ENCODE measurements at regions not wholly inside any gene's neighbourhood (a gene's known extent, or its start where the extent isn't known, plus 50 kb on each side); places are given as distances from the start of the nearest gene placed in this dataset.

- no peak for TF ChIP-seq Cebpa-rat (IDR thresholded peaks at IDR 0.05)
- H3K4me3 ChIP-seq, result no peak overlapping the region
- no peaks in the 10 kb centered on the region for H3K27me3 ChIP-seq
- H3K36me3 ChIP-seq, result no peaks in the 10 kb centered on the region
- H3K4me1 ChIP-seq, result no peaks in the 10 kb centered on the region
- no peaks in the 10 kb centered on the region for H3K9me3 ChIP-seq
- H3K4me2 ChIP-seq, result no peak overlapping the region
- H3K27ac ChIP-seq, result no peak overlapping the region
- H3K9ac ChIP-seq, result no peak overlapping the region
- no peaks in the 10 kb centered on the region for H4K20me1 ChIP-seq
Measured at GRCh38 chr21:27674041-27674615, 707.2 kb upstream of the ADAMTS5 start.

- no peak overlapping the region for H3K9ac ChIP-seq
- no peak overlapping the region for H3K4me2 ChIP-seq
- H4K20me1 ChIP-seq, result no peaks in the 10 kb centered on the region
- TF ChIP-seq Cebpa-rat (IDR thresholded peaks at IDR 0.05), result no peak
- H3K4me3 ChIP-seq, result no peak overlapping the region
- H3K27ac ChIP-seq, result no peak overlapping the region
- H3K4me1 ChIP-seq, result no peaks in the 10 kb centered on the region
- H3K9me3 ChIP-seq, result no peaks in the 10 kb centered on the region
- no peaks in the 10 kb centered on the region for H3K27me3 ChIP-seq
- H3K36me3 ChIP-seq, result no peaks in the 10 kb centered on the region
Measured at GRCh38 chr21:27673581-27673980, 706.7 kb upstream of the ADAMTS5 start.

GRCh38 chr21:27671207-27671606 is 704.3 kb upstream of the ADAMTS5 start:
- no peak overlapping the region for H3K9ac ChIP-seq
- H3K4me3 ChIP-seq, result no peak overlapping the region
- no peak overlapping the region for H3K4me2 ChIP-seq
- no peaks in the 10 kb centered on the region for H3K4me1 ChIP-seq
- no peaks in the 10 kb centered on the region for H3K9me3 ChIP-seq
- H4K20me1 ChIP-seq, result no peaks in the 10 kb centered on the region
- no peak overlapping the region for H3K27ac ChIP-seq
- no peaks in the 10 kb centered on the region for H3K27me3 ChIP-seq
- TF ChIP-seq Cebpa-rat (IDR thresholded peaks at IDR 0.05), result no peak
- H3K36me3 ChIP-seq, result no peaks in the 10 kb centered on the region

- no peak overlapping the region for H3K9ac ChIP-seq
- H3K36me3 ChIP-seq, result no peaks in the 10 kb centered on the region
- no peak for TF ChIP-seq Cebpa-rat (IDR thresholded peaks at IDR 0.05)
- H3K9me3 ChIP-seq, result no peaks in the 10 kb centered on the region
- no peaks in the 10 kb centered on the region for H3K4me1 ChIP-seq
- no peak overlapping the region for H3K27ac ChIP-seq
- no peaks in the 10 kb centered on the region for H4K20me1 ChIP-seq
- no peak overlapping the region for H3K4me2 ChIP-seq
- no peaks in the 10 kb centered on the region for H3K27me3 ChIP-seq
- no peak overlapping the region for H3K4me3 ChIP-seq
Measured at GRCh38 chr21:27653481-27653880, 686.6 kb upstream of the ADAMTS5 start.

GRCh38 chr21:27649762-27650161 is 682.9 kb upstream of the ADAMTS5 start:
- Histone ChIP-seq H3K36me3 (no peaks in the 10 kb centered on the region), H3K9me3 (no peaks in the 10 kb centered on the region), H3K27me3 (no peaks in the 10 kb centered on the region), H3K9ac (no peak overlapping the region), H3K4me2 (no peak overlapping the region), H3K27ac (no peak overlapping the region), H3K4me1 (no peaks in the 10 kb centered on the region), H3K4me3 (no peak overlapping the region), H4K20me1 (no peaks in the 10 kb centered on the region)
- no peak for TF ChIP-seq Cebpa-rat (IDR thresholded peaks at IDR 0.05)

- Histone ChIP-seq H3K36me3 (no peaks in the 10 kb centered on the region), H3K9ac (no peak overlapping the region), H3K27ac (no peak overlapping the region), H3K4me2 (no peak overlapping the region), H4K20me1 (no peaks in the 10 kb centered on the region), H3K4me3 (no peak overlapping the region), H3K9me3 (no peaks in the 10 kb centered on the region), H3K4me1 (no peaks in the 10 kb centered on the region), H3K27me3 (no peaks in the 10 kb centered on the region)
- no peak for TF ChIP-seq Cebpa-rat (IDR thresholded peaks at IDR 0.05)
Measured at GRCh38 chr21:27649323-27649722, 682.4 kb upstream of the ADAMTS5 start.

GRCh38 chr21:27648560-27648959 is 681.7 kb upstream of the ADAMTS5 start:
- no peaks in the 10 kb centered on the region for H3K27me3 ChIP-seq
- H3K4me1 ChIP-seq, result no peaks in the 10 kb centered on the region
- H3K36me3 ChIP-seq, result no peaks in the 10 kb centered on the region
- no peak overlapping the region for H3K4me3 ChIP-seq
- H3K9ac ChIP-seq, result no peak overlapping the region
- no peak overlapping the region for H3K27ac ChIP-seq
- H4K20me1 ChIP-seq, result no peaks in the 10 kb centered on the region
- no peak overlapping the region for H3K4me2 ChIP-seq
- TF ChIP-seq Cebpa-rat (IDR thresholded peaks at IDR 0.05), result no peak
- H3K9me3 ChIP-seq, result no peaks in the 10 kb centered on the region

- H3K4me2 ChIP-seq, result no peak overlapping the region
Measured at GRCh38 chr21:27647921-27648320, 681.0 kb upstream of the ADAMTS5 start.

GRCh38 chr21:27647401-27647800 is 680.5 kb upstream of the ADAMTS5 start:
- TF ChIP-seq Cebpa-rat (IDR thresholded peaks at IDR 0.05), result no peak
- Histone ChIP-seq H3K4me3 (no peak overlapping the region), H4K20me1 (no peaks in the 10 kb centered on the region), H3K27ac (no peak overlapping the region), H3K27me3 (no peaks in the 10 kb centered on the region), H3K36me3 (no peaks in the 10 kb centered on the region), H3K9ac (no peak overlapping the region), H3K4me1 (no peaks in the 10 kb centered on the region), H3K4me2 (no peak overlapping the region), H3K9me3 (no peaks in the 10 kb centered on the region)

More at GRCh38 chr21:27647921-27648320, 681.0 kb upstream of the ADAMTS5 start:
- no peaks in the 10 kb centered on the region for H3K9me3 ChIP-seq
- TF ChIP-seq Cebpa-rat (IDR thresholded peaks at IDR 0.05), result no peak
- H3K36me3 ChIP-seq, result no peaks in the 10 kb centered on the region
- H3K4me1 ChIP-seq, result no peaks in the 10 kb centered on the region
- no peaks in the 10 kb centered on the region for H3K27me3 ChIP-seq
- H3K9ac ChIP-seq, result no peak overlapping the region
- H3K4me3 ChIP-seq, result no peak overlapping the region
- H3K27ac ChIP-seq, result no peak overlapping the region
- H4K20me1 ChIP-seq, result no peaks in the 10 kb centered on the region

- Histone ChIP-seq H4K20me1 (no peaks in the 10 kb centered on the region), H3K27ac (no peak overlapping the region), H3K36me3 (no peaks in the 10 kb centered on the region), H3K9ac (no peak overlapping the region), H3K4me1 (no peaks in the 10 kb centered on the region), H3K9me3 (no peaks in the 10 kb centered on the region), H3K4me3 (no peak overlapping the region), H3K4me2 (no peak overlapping the region), H3K27me3 (no peaks in the 10 kb centered on the region)
- TF ChIP-seq Cebpa-rat (IDR thresholded peaks at IDR 0.05), result no peak
Measured at GRCh38 chr21:27646691-27647090, 679.8 kb upstream of the ADAMTS5 start.

GRCh38 chr21:27646056-27646455 is 679.2 kb upstream of the ADAMTS5 start:
- H3K36me3 ChIP-seq, result no peaks in the 10 kb centered on the region
- H3K9ac ChIP-seq, result no peak overlapping the region
- no peak overlapping the region for H3K4me2 ChIP-seq
- H3K27ac ChIP-seq, result no peak overlapping the region
- no peaks in the 10 kb centered on the region for H3K27me3 ChIP-seq
- no peaks in the 10 kb centered on the region for H3K9me3 ChIP-seq
- no peak overlapping the region for H3K4me3 ChIP-seq
- H3K4me1 ChIP-seq, result no peaks in the 10 kb centered on the region
- no peaks in the 10 kb centered on the region for H4K20me1 ChIP-seq
- no peak for TF ChIP-seq Cebpa-rat (IDR thresholded peaks at IDR 0.05)

Data from BLaER1 (cell line).